Fibroblast of skin of scalp (primary cell): ENCODE measurements at regions not wholly inside any gene's neighbourhood (a gene's known extent, or its start where the extent isn't known, plus 50 kb on each side); places are given as distances from the start of the nearest gene placed in this dataset.

Experiments
- DNase-seq: peaks from one replicate; pipeline ENCODE4 v3.0.0-alpha.2; 2013

DNA sequence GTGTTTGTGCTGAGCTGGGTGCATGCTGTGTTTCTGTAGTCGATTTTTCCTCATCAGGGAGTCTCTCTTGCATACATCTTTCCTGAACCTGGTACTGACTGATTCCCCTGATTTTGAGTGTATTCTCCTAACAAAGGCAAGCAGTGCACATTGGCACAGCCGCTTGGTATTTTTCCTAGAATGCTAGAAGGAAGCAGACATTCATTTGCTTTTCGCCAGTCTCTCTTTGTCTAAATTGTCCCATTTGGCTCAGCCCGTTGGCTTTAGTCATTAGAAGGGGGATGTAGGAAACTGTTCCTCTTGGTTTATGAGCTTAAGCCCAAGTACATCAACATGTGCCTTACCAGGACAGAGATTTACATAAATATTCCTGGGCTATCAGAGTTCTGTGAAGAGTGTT lies 266.1 kb upstream of the TMTC4 start:
- no peak for DNase-seq

DNA sequence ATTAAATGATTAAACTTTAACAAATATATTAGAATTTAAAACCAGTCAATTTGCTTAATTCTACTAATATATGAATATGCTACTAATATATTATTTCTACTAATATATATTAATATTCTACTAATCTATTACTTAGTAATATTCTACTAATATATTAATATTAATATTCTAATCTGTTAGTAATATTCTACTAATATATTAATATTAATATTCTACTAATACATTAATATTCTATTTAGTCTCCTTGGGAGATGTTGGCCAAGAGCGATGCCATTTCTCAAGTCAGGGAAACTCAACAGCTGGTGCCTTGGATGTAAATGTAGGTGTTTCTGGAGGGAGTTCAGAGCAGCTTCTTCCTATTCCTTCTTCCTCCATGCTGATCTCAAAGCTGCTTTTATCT lies 259.2 kb upstream of the TMTC4 start:
- DNase-seq: no peak

DNA sequence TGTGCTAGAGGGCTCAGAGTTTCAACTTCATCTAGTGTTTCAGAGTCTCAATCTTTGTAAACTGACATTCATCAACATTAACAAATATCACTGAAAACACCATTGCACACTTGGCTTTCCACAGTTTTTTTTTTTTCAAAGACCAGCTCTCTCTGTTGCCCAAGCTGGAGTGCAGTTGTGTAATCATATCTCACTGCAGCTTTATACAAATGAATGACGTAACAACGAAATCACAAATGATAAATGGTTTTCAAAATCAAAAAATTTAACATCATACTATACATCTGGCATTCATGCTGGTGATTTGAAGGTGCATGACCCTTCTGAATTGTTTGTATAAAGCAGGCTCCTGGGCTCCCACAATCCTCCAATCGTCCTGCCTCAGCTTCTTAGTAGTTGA lies 248.0 kb upstream of the TMTC4 start:
- DNase-seq: no peak

DNA sequence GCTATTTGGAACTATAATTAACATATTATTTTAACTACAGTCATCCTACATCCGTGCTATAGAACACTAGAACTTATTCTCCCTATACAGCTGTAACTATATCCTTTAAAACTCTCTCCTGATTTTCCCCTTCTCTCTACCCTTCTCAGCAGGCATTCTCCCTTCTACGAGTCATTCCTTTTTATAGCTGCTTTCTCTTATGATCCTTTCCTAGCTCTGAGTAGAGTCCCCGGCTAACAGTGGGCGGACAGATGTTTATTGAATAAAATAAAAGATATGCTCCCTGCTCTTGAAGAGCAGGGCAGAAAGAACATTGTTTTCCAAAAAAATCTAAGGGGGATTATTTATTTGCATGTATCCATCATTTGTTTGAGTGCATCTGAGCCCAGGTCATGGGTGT lies 246.5 kb upstream of the TMTC4 start:
- DNase-seq: no peak

DNA sequence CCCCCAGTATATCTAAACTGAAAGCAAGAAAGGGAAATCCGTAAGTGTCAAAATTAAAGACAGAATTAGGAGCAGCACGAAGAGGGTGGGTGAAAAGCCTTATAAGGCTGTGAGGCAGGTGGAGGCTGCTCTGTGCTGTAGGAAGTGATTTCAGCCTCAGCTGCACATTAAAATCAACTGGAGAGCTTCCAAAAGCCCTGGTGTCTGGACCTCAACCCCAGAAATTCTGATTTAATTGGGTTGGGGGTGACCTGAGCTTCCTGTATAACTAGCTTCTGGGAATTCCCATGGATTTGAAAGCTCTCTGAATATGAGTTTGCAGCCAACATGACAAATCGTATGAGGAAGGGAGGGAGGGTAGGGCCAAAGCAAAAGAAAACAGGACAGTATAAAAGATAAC lies 242.4 kb upstream of the TMTC4 start:
- DNase-seq: no peak

DNA sequence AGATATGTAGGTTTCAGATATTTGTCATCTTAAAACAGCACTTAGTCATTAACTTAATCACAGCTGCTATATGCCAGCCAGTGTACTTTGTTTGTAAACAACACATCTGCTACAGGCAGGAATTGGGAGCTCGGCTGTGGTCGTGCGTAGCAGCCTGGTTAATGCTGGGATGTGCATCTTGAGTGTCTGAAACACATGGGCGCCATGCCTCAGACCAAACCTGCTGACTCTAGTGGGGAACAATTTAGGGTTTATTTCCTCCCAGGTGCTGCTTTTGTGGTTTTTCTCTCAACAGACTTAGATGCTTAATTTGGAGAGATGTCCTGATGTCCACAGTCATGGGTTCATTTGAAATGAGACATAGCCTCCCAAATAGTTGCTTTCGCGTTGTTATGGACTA lies 238.5 kb upstream of the TMTC4 start:
- no peak for DNase-seq

DNA sequence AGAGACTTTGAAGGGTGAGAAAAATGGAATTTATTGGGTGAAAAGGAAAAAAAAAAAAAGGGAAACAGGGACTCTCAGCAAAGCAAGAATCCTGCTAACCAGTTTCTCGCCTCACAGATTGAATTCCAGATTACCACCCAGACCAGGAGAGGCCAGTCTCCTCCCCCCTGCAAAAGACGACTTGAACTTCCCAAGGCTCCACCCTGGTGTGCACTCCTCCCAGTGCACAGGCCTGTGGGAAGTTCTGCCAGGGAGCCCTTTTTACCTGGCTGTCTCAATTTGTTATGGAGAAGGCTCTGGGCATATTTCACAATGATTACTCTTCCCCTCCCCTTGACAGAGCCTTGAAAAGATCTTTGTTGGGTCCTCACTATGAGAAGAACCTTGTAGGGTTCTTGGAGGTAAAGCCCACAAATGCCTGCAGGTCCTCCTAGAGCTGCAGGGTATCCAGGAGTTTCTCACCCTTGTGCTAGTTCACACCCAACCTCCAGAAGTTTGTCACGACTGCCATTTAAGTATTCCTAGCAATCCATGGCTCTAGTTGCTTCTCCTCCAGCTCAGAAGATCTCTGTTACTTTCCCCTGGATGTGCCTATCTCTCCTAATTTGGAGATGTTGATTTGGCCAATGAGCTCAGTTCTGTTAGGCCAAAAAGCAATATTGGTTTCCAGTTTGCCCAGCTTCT lies 229.8 kb upstream of the TMTC4 start:
- DNase-seq: no peak

DNA sequence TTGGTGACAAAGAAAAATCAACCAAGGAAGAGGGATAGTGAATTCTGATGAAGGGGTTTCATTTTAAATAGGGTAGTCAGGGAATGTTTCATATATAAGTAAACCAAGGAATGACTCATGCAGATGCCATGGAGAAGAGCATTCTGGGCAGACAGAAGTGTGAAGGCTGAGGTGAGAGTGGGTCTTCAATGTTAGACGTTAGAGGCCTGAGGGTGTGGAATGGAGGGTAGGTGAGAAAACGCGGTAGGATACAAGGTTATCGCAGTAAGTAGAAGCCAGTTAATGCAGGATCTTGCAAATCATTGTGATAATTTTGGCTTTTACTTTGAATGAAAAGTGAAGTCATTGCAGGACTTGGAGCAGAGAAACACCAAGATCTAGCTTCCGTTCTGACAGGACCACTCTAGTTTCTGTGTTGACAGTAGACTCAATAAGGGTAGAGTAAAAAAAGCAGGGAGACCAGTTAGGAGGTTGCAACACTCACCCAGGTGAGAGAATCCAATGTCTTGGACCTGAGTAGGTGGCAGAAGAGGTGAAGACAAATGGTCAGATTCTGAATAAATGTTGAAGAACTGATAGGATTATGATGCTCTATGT lies 225.2 kb upstream of the TMTC4 start:
- DNase-seq: no peak

DNA sequence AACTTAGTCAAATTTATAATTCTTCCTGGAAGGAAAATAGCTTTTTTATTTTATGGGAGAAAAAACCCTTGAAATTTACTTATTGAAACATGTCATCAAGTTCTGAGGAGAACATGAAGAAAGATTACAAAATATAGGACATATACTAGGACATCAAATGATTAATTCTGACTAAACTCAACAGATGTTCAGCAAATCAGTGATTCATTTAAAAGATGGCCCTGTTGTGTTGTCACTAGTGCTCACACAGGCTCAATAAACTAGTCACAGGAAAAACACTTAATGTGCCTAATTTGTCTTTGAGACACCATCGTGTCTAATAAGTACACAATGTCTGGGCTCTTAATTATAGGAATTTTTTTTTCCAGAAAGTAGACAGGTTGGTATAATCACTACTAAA lies 223.8 kb upstream of the TMTC4 start:
- no peak for DNase-seq

DNA sequence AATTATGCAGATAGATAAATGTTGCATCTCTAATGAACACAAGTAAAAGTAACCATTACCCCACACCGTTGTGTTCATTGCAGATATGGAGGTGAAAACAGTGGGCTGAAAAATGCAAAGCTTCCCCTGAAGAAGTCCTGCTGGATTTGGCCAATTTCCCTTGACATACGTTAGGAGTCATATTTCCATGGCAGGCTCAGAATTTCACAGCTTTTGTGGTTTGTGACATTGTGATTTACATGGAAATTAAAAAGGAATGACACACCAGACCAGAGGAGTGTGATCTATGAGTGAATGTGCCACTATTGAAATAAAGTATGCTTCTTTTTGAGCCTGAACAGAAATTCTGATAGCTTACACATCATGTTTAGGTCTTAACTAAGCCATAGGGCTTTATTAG lies 221.1 kb upstream of the TMTC4 start:
- peak; percentile 63 for DNase-seq

DNA sequence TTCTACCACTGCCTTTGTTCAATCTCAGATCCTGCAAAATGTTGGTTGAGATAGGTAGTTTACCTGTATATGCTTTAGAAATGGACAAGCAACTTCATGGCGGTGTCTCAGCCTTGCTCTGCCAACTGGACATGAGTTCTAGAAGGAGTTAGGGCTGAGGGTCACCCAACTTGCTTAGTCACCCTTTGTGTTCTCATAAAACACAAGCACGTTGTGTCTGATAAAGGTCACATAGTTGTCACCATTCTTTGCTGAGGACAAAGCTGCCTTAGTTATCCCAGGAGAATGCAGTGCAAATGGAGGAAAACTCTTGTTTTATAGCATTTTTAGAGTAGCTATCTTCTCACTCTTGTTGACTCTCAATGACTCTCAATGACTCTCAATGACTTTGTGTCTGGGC lies 218.4 kb upstream of the TMTC4 start:
- no peak for DNase-seq

DNA sequence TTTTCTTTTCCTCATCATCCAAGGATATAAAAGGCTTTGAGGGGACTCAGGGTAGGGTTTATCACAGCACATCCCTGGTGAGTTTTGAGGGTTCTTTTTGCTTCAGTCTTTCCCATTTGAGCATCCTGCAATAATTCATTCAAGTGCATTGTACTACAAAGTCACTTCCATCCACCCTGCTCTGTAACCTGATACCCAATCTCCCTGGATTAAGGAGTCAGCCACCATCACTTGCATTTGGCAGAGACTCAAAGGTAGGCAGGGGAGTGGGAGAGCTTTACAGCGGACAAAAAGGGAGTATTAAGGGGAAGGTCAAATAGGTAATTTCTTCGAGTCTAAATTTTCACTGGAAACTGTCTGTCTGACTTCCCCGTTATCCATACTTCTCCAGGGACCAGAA lies 216.1 kb upstream of the TMTC4 start:
- DNase-seq: no peak

DNA sequence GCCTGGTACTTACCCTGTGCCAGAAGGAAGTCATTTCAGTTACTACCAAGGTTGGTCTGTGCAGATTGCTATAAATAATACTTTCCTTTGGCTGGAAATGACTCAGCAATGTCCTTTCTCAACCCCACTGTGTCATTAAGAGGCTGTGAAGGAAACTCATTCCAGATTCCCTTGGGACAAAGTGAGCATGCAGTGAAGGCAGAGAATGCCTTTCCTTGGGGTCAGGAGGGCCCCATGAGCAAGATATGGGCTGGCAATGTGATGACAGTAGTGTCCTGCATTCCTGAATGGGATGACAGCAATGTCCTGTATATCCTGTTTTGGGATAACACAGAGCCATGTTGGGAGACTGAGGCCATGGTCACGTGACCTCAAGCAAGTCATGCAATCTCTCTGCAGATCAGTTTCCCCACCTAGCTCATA lies 213.1 kb upstream of the TMTC4 start:
- DNase-seq: peak; percentile 93

DNA sequence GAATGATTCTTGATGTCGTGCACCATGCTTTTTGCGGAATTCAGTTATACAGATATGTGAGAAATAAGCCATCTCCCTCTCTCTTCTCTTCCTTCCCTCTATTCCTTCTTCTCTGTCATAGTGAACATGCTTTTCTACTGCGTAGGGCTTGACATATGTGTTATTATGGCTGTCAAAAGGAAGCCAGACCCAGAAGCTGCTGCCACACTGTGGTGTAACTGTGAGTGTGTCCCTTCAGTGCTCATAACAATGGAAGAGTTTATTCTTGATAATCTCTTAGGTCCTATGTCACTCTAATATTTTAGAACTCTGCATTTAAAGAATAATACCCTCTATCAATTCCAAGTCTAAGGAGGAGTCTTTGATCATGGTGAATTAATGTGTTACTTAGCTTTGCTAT lies 208.9 kb upstream of the TMTC4 start:
- no peak for DNase-seq

DNA sequence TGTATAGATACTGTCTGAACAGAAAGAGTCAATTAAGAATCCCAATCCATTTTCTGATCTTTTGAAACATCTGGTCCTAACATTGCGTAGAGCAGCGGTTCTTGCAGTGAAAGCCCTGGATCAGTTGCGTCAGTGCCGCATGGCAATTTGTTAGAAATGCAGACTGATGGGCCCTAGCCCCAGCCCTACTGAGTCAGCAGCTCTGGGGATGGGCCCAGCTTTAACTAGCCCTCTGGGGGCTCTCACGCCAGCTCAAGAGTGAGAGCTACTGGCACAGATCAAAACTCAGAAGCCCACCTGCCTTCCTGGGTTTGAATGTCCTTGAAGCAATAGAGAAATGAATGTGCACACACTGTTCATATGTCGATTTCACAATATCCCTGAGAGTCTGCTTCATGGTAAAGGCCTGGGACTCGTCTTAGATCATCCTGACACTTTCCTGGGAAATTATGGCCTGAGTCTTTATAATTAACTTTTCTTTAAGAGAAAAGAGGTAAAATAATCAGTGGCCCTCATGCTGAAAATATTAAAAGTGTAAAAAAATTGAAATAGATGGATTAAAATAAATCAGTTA lies 206.8 kb upstream of the TMTC4 start:
- DNase-seq: peak; percentile 62

DNA sequence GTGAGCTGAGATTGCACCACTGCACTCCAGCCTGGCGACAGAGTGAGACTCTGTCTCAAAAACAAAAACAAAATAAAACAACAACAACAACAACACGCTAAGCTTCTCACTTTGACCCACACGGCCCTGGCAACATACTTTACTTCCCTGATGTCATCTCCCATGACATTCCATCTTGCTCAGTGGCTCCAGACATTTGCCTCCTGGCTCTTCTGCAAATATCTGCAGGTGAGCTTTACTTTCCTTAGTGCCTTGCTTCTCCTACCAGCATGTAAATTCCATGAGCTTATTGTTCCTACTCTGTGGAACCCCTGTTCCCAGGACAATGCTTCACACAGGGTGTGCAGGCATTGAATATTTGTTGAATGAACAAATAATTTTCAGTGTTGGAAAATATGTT lies 205.6 kb upstream of the TMTC4 start:
- no peak for DNase-seq

DNA sequence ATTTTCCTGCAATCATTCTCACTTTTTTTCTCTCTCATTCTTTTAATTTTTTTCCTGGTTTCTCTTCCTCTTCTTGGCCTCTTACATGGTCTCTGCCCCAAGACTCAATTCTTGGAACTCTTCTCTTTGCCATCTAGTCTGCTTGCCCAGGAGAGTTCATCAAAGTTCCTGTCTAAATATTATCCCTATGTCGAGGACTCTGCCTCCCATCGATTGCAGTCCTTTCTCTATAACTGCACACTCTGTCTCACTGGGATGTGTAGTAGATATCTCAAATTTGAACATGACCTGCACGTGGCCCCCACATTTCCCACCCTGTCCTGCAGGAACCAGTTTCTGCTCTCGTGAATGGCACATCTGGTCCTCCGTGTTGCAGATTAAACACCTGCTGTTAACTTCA lies 204.7 kb upstream of the TMTC4 start:
- DNase-seq: no peak

DNA sequence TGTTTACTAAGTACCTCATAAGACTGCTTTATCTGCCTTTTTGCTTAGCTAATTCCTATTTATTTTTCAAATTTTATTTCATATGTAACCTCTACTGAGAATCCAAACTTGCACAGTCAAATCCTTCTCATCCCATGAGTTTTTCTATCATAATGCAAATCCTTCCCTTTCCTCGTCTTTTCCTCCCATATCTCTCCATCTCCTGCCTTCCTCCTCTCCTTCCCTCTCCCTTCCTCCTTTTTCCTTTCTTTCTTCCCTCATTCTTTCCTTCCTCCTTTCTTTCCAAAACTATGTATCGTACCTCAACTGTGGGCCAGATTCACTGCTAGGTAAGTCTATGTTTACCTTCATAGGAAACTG lies 201.4 kb upstream of the TMTC4 start:
- no peak for DNase-seq

DNA sequence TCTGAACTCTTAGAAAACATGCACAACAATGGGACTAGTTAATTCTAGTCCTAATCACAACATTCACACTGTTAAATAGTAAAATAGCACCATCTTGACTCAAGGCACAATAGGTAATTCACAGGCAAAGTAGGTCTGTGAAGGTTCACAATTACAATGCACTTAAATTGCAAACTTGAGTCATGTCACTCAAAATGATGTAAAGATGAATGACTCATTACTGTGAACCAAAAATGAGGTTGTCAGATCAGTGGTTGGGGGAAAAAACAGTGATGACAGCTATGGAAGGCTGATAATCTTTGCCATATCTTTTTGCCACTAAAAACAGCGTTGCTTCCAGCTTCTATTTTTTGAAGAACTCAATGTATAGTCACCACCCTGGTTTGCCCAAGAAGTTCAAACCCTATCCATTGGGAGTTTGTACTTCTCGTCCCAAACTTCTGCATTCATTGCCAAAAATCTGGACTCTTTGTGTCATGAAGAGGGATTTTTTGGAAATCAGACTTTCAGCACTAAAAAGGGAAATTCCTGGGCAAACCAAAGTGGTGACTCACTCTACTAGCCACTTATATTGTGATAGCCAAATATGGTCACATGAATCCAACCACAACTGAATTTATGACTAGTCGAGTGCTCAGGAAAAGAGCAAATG lies 200.9 kb upstream of the TMTC4 start:
- peak; percentile 96 for DNase-seq

DNA sequence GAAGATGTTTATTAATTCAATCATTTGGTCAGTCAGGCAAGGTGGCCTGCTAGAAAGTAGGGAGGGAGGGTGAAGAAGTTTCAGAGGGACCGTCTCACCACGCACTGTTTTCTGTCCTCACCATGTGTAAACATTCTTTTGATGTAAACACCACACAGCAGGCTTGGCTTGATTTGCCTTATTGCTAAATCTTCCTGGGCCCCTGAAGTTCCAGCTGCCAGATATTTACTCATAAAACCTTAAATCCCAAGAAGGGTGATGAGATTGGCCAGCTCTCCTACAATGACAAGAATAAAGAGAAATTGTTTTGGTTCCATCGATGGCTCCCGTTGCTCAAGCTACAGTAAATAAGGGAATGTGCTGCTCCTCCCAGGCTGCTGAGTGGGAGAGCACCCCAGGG lies 198.2 kb upstream of the TMTC4 start:
- DNase-seq: no peak

DNA sequence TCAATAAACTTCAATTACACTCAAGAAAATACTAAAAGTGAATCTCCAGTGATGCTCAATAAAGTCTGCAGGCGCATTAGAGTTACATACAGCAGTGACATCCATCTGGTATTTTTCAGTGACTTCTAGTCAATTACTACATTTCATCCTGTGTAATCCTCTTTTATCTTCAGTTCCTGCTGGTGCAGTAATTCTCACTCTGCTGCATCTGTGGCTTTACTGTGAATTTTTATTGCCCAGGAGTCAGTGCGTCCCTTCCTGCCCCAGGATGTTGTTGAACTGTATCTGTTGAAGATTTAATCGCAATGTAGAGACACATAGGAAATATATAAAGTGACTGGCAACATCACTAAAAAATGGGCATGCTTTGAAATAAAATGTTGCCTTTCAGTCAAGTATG lies 196.3 kb upstream of the TMTC4 start:
- no peak for DNase-seq

DNA sequence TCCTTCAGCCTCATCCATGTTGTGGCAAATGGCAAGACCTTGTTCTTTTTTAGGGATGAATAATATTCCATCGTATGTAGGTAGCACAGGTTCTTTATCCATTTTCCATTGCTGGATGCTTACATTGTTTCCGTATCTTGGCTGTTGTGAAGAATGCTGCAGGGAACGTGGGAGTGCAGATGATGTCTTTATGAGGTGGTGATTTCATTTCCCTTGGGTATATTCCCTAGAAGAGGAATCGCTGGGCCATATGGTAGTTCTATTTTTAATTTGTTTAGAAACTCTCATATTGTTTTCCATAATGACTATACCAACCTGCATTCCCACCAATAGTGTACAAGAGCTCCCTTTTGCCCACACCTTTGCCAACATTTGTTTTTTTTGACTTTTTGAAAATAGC lies 186.3 kb upstream of the TMTC4 start:
- DNase-seq: no peak

DNA sequence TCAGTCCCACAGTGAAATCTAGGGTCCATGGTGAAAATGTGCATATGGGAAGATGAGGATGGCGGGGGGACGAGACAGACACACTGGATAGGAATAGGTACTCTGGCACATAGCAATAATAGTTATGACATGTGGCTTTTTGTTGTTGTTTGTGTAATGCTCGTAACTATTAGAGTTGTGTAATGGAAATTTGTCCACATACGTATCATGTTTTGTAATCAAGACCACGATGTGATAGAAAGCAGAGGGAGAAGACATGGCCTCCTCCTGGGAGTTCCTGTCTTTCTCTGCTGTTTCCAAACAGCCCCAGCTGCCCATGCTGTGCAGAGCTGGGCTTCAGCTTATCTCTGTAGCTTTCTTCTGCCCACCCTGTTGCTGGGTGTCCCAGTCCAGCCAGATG lies 185.3 kb upstream of the TMTC4 start:
- DNase-seq: no peak

DNA sequence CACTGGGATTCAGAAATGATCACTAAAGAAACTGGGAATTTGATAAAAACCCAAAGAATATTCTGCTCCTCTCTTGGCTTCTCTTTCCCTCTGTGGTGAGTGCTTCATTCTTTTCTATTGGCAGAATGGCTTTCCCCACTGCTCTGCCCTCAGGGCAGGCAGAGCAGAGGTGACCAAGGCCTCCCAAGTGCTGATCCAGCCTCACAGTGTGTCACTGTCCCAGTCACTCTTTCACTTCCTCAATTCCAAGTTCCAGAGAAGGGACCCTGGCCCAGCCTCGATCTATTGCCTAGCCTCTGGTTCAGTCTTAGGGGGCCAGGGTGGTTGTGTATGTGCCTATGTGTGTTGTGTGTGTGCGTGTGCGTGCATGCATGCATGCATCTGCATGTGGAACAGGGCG lies 180.6 kb upstream of the TMTC4 start:
- DNase-seq: no peak
